Fibroblast of peridontal ligament (primary cell): ENCODE measurements at regions not wholly inside any gene's neighbourhood (a gene's known extent, or its start where the extent isn't known, plus 50 kb on each side); places are given as distances from the start of the nearest gene placed in this dataset.

ENCODE experiments used
- DNase-seq: peaks from one replicate; pipeline ENCODE4 v3.0.0-alpha.2; 2010; ENCODE audit errors: extremely low read depth

DNA sequence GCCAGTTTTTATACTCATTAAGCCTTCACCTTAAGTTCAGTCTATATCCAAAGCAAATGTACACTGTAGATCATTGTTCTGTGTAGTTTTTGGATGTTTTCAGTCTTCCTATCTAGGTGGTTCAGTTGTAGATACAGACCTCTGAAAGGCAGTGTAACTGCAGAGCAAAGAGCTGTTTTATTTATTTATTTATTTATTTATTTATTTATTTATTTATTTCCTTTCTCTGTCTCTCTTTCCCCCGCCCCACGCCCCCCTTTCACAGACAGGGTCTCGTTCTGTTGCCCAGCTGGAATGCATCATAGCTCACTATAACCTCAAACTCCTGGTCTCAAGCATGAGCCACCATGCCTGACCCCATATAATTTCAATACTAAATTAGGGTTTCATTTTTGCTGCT lies 281.8 kb upstream of the KLHL1 start:
- DNase-seq: no peak

DNA sequence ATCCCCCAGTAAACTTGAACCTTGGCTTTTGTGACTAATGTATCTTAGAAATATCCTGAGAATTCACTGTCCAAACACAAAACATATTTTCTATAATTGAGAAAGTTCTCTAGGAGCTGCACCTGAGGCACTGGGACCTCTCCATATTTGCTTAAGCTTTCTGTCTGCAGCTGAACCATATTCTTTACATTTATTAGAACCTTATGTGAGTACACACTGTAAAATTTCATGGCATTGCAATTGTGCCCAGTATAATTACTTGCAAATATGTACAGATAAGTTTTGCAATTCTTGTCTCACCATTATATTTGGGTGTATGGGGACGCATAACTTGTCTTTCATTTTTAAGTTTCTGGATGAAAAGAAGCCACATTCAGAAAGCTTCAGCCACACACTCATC lies 280.7 kb upstream of the KLHL1 start:
- DNase-seq: no peak

DNA sequence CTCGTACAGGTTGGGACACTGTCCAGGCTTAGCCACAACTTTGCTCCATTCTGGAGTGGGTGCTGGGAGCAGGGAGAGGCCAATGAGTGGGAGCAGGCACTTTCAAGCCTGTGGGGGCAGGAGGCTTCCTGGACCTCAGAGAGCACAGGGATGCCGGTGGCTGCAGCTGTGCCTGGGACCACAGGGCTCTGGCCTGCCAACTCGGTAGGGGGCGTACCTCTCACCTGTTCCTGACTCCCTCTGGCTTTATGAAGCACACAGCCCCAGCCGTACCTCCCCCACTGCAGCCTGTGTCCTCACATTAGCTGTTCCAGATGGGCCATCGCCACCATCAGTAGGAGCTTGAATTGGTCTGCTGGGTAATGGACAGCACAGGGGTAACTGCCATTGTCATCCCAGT lies 278.7 kb upstream of the KLHL1 start:
- DNase-seq: no peak

GRCh38 chr13:70385852-70386251 lies 277.6 kb upstream of the KLHL1 start:
- no peak for DNase-seq

GRCh38 chr13:70384156-70384555 lies 275.9 kb upstream of the KLHL1 start:
- DNase-seq: no peak

DNA sequence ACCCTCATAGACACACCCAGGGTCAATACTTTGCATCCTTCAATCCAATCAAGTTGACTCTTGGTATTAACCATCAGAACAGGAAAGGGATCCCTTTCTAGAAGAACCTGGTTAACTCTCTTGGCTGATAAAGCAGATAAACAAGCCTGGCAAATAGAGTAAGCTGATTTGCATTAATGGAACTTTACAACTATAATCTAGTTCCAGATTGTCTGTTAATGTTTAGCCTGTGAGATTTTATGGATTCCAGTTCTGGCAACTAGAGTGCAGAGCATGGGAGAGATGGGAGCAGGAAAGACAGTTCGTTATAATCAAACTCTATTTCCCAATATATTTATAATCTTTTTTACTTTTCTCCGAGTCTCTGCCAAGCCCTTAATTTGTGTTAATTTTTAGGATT lies 272.6 kb upstream of the KLHL1 start:
- no peak for DNase-seq

GRCh38 chr13:70375718-70376117 lies 267.5 kb upstream of the KLHL1 start:
- DNase-seq: no peak

GRCh38 chr13:70370924-70371323 lies 262.7 kb upstream of the KLHL1 start:
- DNase-seq: no peak

- DNase-seq: no peak
These were observed 258.5 kb upstream of the KLHL1 start for GRCh38 chr13:70366720-70367119.

GRCh38 chr13:70363991-70364390 lies 255.7 kb upstream of the KLHL1 start:
- no peak for DNase-seq

GRCh38 chr13:70362820-70363570 lies 254.7 kb upstream of the KLHL1 start:
- no peak for DNase-seq

GRCh38 chr13:70357031-70357430 lies 248.8 kb upstream of the KLHL1 start:
- DNase-seq: no peak

GRCh38 chr13:70353096-70353495 lies 244.8 kb upstream of the KLHL1 start:
- no peak for DNase-seq

- DNase-seq: no peak
These were observed 239.8 kb upstream of the KLHL1 start for GRCh38 chr13:70347947-70348620.

- no peak for DNase-seq
These were observed 231.5 kb upstream of the KLHL1 start for GRCh38 chr13:70339738-70340137.

DNA sequence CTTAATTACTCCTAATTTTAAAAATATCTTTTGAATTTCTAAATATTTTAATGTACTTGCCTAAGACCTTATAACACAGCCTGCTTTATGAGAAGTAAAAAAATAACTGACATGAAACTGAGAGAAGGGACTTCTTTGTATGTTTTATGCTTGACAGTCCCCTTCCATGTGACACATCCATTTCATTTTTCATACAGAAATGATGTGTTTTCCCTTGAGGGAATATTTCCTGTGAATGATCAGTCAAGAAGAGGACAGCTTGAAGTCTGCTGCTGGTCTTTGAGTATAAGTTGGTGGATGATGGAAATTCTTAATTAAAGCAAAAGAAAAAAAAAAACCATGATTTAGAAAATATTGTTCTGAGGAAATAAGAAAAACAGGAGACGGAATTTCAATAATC lies 230.4 kb upstream of the KLHL1 start:
- no peak for DNase-seq

- no peak for DNase-seq
These were observed 228.6 kb upstream of the KLHL1 start for GRCh38 chr13:70336866-70337265.

GRCh38 chr13:70333752-70334151 lies 225.5 kb upstream of the KLHL1 start:
- no peak for DNase-seq

DNA sequence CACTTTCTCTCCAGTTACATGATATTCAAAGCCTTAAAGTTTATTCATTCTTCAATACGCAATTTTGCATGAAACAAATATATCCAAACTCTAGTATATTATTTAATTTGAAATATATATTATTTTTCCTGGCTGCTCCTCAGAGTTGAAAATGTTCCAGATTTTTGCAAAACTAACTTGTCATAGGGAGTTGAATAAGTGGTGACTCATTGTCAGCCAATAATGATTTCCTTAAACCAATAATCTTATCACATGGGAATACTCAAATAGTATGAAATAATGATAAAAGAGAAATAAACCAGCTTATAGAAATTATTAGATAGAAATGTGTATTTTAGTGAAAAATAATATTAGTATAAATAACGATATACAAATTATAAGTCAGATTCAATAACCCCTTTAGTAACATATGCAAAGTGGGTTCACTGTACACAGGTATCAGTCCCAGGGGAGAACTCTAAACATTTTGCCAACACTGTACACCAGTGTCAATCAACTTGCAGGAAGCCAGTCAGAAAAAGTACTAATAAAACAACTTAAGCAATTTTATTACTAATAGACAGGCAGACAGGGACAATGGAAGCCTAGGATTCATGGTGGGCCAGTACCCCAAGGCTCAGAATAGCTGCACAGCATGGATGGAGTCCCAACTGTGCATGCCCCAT lies 222.6 kb upstream of the KLHL1 start:
- no peak for DNase-seq

- DNase-seq: no peak
These were observed 216.3 kb upstream of the KLHL1 start for GRCh38 chr13:70324519-70324918.

- DNase-seq: no peak
These were observed 202.9 kb upstream of the KLHL1 start for GRCh38 chr13:70311191-70311590.

- no peak for DNase-seq
These were observed 202.3 kb upstream of the KLHL1 start for GRCh38 chr13:70310396-70311119.
